Suprapubic skin (tissue), 4 donors: ENCODE measurements at regions not wholly inside any gene's neighbourhood (a gene's known extent, or its start where the extent isn't known, plus 50 kb on each side); places are given as distances from the start of the nearest gene placed in this dataset.
"Not testable (repeated sequence)": the region's sequence is repeated elsewhere in the genome, so short reads cannot be mapped to it uniquely, and the experiment has no call there.

Experiments used
- POLR2A ChIP-seq, 2 donors: fragments of 450-650 bp; IDR thresholded peaks; one replicate each; pipeline ENCODE4 v1.6.1; 2017; ENCODE audit warnings: antibody characterized with exemption in 2 of 2, mild to moderate bottlenecking in 2 of 2, moderate library complexity in 2 of 2
- POLR2AphosphoS5 ChIP-seq, 3 donors: sonication (generic); formaldehyde crosslinking; IDR thresholded peaks; one replicate each; pipeline ENCODE4 v1.6.1; 2017; ENCODE audit warnings: antibody characterized with exemption in 3 of 3
- TF ChIP-seq, protein P1 (sequence below), 2 donors: fragments of 200-600 bp in 1 of 2; fragments of 450-650 bp in 1 of 2; sonication (generic) in 1 of 2; IDR thresholded peaks; one replicate each; pipeline ENCODE4 v1.5.1; 2016 to 2019; ENCODE audit warnings: antibody characterized with exemption in 2 of 2, mild to moderate bottlenecking in 1 of 2, moderate library complexity in 1 of 2

DNA sequence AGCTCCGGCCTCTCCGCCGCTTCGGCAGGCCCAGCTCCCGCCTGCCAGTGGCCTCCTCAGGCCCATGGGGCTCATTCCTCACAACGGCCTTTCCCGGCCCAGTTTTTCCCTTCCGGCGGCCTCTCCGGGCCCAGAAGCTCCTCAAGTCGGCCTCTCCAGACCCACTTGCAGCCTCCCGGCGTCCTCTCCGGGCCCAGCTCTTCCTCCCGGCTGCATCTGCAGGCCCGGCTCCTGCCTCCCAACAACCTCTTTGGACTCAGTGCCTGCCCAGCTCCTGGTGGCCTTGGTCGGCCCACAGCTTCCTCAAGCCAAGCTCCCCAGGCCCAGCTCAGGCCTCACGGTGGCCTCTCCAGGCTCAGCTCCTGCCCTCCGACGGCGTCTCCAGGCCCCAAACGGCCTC is 245.5 kb upstream of the ZNF722 start:
- TF ChIP-seq POLR2A, POLR2AphosphoS5 (IDR thresholded peaks at IDR 0.05): not testable (repeated sequence)
- TF ChIP-seq, protein P1, sequence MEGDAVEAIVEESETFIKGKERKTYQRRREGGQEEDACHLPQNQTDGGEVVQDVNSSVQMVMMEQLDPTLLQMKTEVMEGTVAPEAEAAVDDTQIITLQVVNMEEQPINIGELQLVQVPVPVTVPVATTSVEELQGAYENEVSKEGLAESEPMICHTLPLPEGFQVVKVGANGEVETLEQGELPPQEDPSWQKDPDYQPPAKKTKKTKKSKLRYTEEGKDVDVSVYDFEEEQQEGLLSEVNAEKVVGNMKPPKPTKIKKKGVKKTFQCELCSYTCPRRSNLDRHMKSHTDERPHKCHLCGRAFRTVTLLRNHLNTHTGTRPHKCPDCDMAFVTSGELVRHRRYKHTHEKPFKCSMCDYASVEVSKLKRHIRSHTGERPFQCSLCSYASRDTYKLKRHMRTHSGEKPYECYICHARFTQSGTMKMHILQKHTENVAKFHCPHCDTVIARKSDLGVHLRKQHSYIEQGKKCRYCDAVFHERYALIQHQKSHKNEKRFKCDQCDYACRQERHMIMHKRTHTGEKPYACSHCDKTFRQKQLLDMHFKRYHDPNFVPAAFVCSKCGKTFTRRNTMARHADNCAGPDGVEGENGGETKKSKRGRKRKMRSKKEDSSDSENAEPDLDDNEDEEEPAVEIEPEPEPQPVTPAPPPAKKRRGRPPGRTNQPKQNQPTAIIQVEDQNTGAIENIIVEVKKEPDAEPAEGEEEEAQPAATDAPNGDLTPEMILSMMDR (IDR thresholded peaks at IDR 0.05): not testable (repeated sequence)
